Nephron progenitor cell (in vitro differentiated cells): ENCODE measurements at regions not wholly inside any gene's neighbourhood (a gene's known extent, or its start where the extent isn't known, plus 50 kb on each side); places are given as distances from the start of the nearest gene placed in this dataset.

Experiments
- DNase-seq: peaks from one replicate; pipeline ENCODE4 v3.0.0; 2021
- H3K27ac Mint-ChIP-seq: 2 replicates; pipeline ENCODE4 v1.8.0; 2021; ENCODE audit warnings: mild to moderate bottlenecking, moderate library complexity, mixed read lengths
- H3K27me3 Mint-ChIP-seq: 2 replicates; pipeline ENCODE4 v1.8.0; 2021; ENCODE audit warnings: mild to moderate bottlenecking, low read depth, mixed read lengths; ENCODE audit not compliant: poor library complexity
- H3K36me3 Mint-ChIP-seq: 2 replicates; pipeline ENCODE4 v1.8.0; 2021; ENCODE audit warnings: low read depth, mixed read lengths
- H3K4me1 Mint-ChIP-seq: 2 replicates; pipeline ENCODE4 v1.8.0; 2021; ENCODE audit warnings: mixed read lengths
- H3K4me3 Mint-ChIP-seq: 2 replicates; pipeline ENCODE4 v1.8.0; 2021; ENCODE audit warnings: mild to moderate bottlenecking, moderate library complexity, mixed read lengths
- H3K9me3 Mint-ChIP-seq: 2 replicates; pipeline ENCODE4 v1.8.0; 2021; ENCODE audit warnings: mild to moderate bottlenecking, moderate library complexity, mixed read lengths
- TF ChIP-seq, protein P1 (sequence below): fragments of 200-600 bp; sonication (generic); IDR thresholded peaks from 2 replicates; pipeline ENCODE4 v1.5.0; 2021; ENCODE audit warnings: antibody characterized with exemption

GRCh38 chr2:239806276-239806675 is 218.9 kb downstream of the NDUFA10 start:
- Mint-ChIP-seq H3K36me3 (no peaks in the 10 kb centered on the region), H3K4me3 (no peak overlapping the region), H3K9me3 (peaks cover 12% of the 10 kb centered on the region), H3K4me1 (peaks cover 37% of the 10 kb centered on the region), H3K27ac (no peak overlapping the region), H3K27me3 (peaks cover 8% of the 10 kb centered on the region)
- no peak for DNase-seq
- TF ChIP-seq, protein P1, sequence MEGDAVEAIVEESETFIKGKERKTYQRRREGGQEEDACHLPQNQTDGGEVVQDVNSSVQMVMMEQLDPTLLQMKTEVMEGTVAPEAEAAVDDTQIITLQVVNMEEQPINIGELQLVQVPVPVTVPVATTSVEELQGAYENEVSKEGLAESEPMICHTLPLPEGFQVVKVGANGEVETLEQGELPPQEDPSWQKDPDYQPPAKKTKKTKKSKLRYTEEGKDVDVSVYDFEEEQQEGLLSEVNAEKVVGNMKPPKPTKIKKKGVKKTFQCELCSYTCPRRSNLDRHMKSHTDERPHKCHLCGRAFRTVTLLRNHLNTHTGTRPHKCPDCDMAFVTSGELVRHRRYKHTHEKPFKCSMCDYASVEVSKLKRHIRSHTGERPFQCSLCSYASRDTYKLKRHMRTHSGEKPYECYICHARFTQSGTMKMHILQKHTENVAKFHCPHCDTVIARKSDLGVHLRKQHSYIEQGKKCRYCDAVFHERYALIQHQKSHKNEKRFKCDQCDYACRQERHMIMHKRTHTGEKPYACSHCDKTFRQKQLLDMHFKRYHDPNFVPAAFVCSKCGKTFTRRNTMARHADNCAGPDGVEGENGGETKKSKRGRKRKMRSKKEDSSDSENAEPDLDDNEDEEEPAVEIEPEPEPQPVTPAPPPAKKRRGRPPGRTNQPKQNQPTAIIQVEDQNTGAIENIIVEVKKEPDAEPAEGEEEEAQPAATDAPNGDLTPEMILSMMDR, result no peak

DNA sequence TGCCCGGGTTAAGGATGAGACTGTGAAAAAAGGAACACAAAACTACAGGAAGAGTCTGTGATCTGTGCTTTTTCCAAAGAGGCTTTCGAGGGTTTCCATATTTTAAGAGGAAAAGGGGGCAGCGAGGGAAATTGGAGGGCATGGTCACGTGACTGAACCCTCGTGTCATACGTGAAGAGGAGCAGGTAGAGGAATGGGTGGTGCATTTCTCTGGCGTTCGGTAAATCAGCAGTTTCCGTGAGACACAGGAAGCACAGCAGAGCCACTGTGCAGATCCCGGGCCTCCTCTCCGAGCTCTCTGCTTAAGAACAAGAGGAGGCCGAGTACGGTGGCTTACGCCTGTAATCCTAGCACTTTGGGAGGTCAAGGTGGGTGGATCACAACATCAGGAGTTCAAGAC is 219.7 kb downstream of the NDUFA10 start:
- Mint-ChIP-seq H3K4me3 (no peak overlapping the region), H3K27me3 (peaks cover 3% of the 10 kb centered on the region), H3K9me3 (peaks cover 19% of the 10 kb centered on the region), H3K36me3 (no peaks in the 10 kb centered on the region), H3K4me1 (peaks cover 42% of the 10 kb centered on the region), H3K27ac (peak overlapping the region; percentile 4)
- no peak for DNase-seq
- TF ChIP-seq, protein P1, result no peak

GRCh38 chr2:239805043-239805329 is 220.2 kb downstream of the NDUFA10 start:
- DNase-seq, result no peak
- H3K4me1 Mint-ChIP-seq, result peaks cover 42% of the 10 kb centered on the region
- TF ChIP-seq, protein P1, result no peak
- no peak overlapping the region for H3K4me3 Mint-ChIP-seq
- H3K36me3 Mint-ChIP-seq, result no peaks in the 10 kb centered on the region
- peaks cover 3% of the 10 kb centered on the region for H3K27me3 Mint-ChIP-seq
- H3K27ac Mint-ChIP-seq, result peak overlapping the region; percentile 4
- peaks cover 24% of the 10 kb centered on the region for H3K9me3 Mint-ChIP-seq

- H3K27ac Mint-ChIP-seq, result no peak overlapping the region
- H3K4me3 Mint-ChIP-seq, result no peak overlapping the region
- peaks cover 39% of the 10 kb centered on the region for H3K4me1 Mint-ChIP-seq
- H3K27me3 Mint-ChIP-seq, result peaks cover 3% of the 10 kb centered on the region
- TF ChIP-seq, protein P1, result no peak
- DNase-seq, result no peak
- H3K9me3 Mint-ChIP-seq, result peaks cover 26% of the 10 kb centered on the region
- no peaks in the 10 kb centered on the region for H3K36me3 Mint-ChIP-seq
These were observed 220.7 kb downstream of the NDUFA10 start for GRCh38 chr2:239804161-239805042.

DNA sequence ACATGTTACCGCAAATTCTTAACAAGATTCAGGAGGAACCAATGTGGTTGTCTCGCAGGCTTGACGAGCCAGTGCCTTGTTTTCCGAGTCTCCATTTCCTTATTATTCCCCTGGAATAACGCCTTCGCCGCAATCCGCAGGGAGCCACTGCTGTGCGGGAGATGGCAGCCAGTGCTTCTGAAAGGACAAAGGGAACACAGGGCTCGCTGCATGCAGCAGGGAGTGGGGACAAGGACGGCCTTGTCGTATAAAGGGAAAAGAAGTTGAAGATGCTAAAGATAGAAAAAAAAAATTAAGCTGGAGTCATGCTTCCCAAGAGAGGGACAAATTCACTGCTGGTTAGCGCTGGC is 221.4 kb downstream of the NDUFA10 start:
- H3K4me3 Mint-ChIP-seq, result no peak overlapping the region
- TF ChIP-seq, protein P1, result no peak
- peaks cover 24% of the 10 kb centered on the region for H3K9me3 Mint-ChIP-seq
- peaks cover 5% of the 10 kb centered on the region for H3K27me3 Mint-ChIP-seq
- no peak for DNase-seq
- H3K4me1 Mint-ChIP-seq, result peaks cover 36% of the 10 kb centered on the region
- H3K27ac Mint-ChIP-seq, result no peak overlapping the region
- H3K36me3 Mint-ChIP-seq, result no peaks in the 10 kb centered on the region
